PC-9 (cell line): ENCODE measurements at regions not wholly inside any gene's neighbourhood (a gene's known extent, or its start where the extent isn't known, plus 50 kb on each side); places are given as distances from the start of the nearest gene placed in this dataset.

ENCODE experiments used
- EZH2 ChIP-seq: fragments of 200-600 bp; sonication (generic); IDR thresholded peaks from 2 replicates; pipeline ENCODE4 v1.8.0; 2017; ENCODE audit warnings: antibody characterized with exemption, low read depth
- TF ChIP-seq, protein P1 (sequence below): fragments of 200-600 bp; sonication (generic); conservative IDR thresholded peaks from 2 replicates; pipeline ENCODE4 v1.6.1; 2017; ENCODE audit warnings: mixed run types, antibody characterized with exemption, mild to moderate bottlenecking, moderate library complexity

DNA sequence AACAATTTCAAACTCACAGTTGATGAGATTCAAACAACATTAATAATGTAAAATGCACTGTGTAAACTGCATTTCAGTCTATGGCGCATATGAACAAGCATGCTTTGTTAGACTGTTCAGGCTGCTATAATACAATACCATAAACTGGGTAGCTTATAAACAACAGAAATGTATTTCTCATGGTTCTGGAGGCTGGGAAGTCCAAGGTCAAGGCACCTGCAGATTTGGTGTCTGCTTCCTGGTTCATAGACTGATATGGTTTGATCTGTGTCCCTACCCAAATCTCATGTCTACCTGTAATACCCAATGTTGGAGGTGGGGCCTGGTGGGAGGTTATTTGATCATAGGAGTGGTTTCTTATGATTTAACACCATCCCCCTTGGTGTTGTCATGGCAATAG, 148.1 kb upstream of the SERPINE2 start:
- TF ChIP-seq, protein P1, sequence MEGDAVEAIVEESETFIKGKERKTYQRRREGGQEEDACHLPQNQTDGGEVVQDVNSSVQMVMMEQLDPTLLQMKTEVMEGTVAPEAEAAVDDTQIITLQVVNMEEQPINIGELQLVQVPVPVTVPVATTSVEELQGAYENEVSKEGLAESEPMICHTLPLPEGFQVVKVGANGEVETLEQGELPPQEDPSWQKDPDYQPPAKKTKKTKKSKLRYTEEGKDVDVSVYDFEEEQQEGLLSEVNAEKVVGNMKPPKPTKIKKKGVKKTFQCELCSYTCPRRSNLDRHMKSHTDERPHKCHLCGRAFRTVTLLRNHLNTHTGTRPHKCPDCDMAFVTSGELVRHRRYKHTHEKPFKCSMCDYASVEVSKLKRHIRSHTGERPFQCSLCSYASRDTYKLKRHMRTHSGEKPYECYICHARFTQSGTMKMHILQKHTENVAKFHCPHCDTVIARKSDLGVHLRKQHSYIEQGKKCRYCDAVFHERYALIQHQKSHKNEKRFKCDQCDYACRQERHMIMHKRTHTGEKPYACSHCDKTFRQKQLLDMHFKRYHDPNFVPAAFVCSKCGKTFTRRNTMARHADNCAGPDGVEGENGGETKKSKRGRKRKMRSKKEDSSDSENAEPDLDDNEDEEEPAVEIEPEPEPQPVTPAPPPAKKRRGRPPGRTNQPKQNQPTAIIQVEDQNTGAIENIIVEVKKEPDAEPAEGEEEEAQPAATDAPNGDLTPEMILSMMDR = no peak
- no peak for TF ChIP-seq EZH2
